H9 (cell line): ENCODE measurements at regions not wholly inside any gene's neighbourhood (a gene's known extent, or its start where the extent isn't known, plus 50 kb on each side); places are given as distances from the start of the nearest gene placed in this dataset.

Source experiments
- DNase-seq: peaks from one replicate; pipeline ENCODE4 v3.0.0-alpha.2; 2017
- H2AFZ ChIP-seq: one replicate; pipeline ENCODE4 v1.6.1; 2013; ENCODE audit warnings: mild to moderate bottlenecking, low read length, control low read depth, moderate library complexity
- H2AK5ac ChIP-seq: 2 replicates; pipeline ENCODE4 v1.6.1; 2013; ENCODE audit warnings: low read length, control low read depth, mixed read lengths; ENCODE audit not compliant: insufficient read length
- H2BK120ac ChIP-seq: one replicate; pipeline ENCODE4 v1.6.1; 2013; ENCODE audit warnings: low read depth, mild to moderate bottlenecking, low read length, control low read depth, inconsistent platforms; ENCODE audit not compliant: poor library complexity, severe bottlenecking
- H2BK12ac ChIP-seq: 2 replicates; pipeline ENCODE4 v1.6.1; 2013; ENCODE audit warnings: low read length, control low read depth, mixed read lengths, low read depth; ENCODE audit not compliant: insufficient read length
- H2BK15ac ChIP-seq: 2 replicates; pipeline ENCODE4 v1.6.1; 2013; ENCODE audit warnings: low read depth, low read length, control low read depth
- H2BK20ac ChIP-seq: one replicate; pipeline ENCODE4 v1.6.1; 2013; ENCODE audit warnings: low read depth, mild to moderate bottlenecking, low read length, control low read depth, inconsistent platforms; ENCODE audit not compliant: poor library complexity, severe bottlenecking
- H2BK5ac ChIP-seq: 2 replicates; pipeline ENCODE4 v1.6.1; 2013; ENCODE audit warnings: low read length, control low read depth, mixed read lengths; ENCODE audit not compliant: insufficient read length
- H3K14ac ChIP-seq: 2 replicates; pipeline ENCODE4 v1.6.1; 2013; ENCODE audit warnings: low read length, control low read depth; ENCODE audit not compliant: insufficient read depth
- H3K18ac ChIP-seq: 2 replicates; pipeline ENCODE4 v1.6.1; 2013; ENCODE audit warnings: low read depth, mild to moderate bottlenecking, mixed read lengths, low read length, control low read depth; ENCODE audit not compliant: insufficient read length
- H3K23ac ChIP-seq: 2 replicates; pipeline ENCODE4 v1.6.1; 2013; ENCODE audit warnings: low read length, control low read depth, mixed read lengths, low read depth; ENCODE audit not compliant: insufficient read length
- H3K23me2 ChIP-seq: 2 replicates; pipeline ENCODE4 v1.6.1; 2013; ENCODE audit warnings: low read depth, mild to moderate bottlenecking, mixed read lengths, low read length, control low read depth; ENCODE audit not compliant: insufficient read length, poor library complexity, severe bottlenecking
- H3K27ac ChIP-seq: 2 replicates; pipeline ENCODE4 v1.5.1; 2013; ENCODE audit warnings: low read length, control low read depth, mixed read lengths, low read depth; ENCODE audit not compliant: insufficient read length
- H3K27me3 ChIP-seq: 2 replicates; pipeline ENCODE4 v1.6.1; 2013; ENCODE audit warnings: low read length, control low read depth, inconsistent platforms; ENCODE audit not compliant: insufficient read depth
- H3K4ac ChIP-seq: 2 replicates; pipeline ENCODE4 v1.6.1; 2013; ENCODE audit warnings: low read depth, mild to moderate bottlenecking, control low read depth, inconsistent platforms, low read length, moderate library complexity
- H3K4me1 ChIP-seq: 2 replicates; pipeline ENCODE4 v1.6.1; 2013; ENCODE audit warnings: low read length, control low read depth, inconsistent platforms; ENCODE audit not compliant: insufficient read depth
- H3K4me2 ChIP-seq: 2 replicates; pipeline ENCODE4 v1.6.1; 2013; ENCODE audit warnings: low read length, control low read depth, mixed read lengths; ENCODE audit not compliant: insufficient read length, insufficient read depth
- H3K56ac ChIP-seq: 2 replicates; pipeline ENCODE4 v1.6.1; 2013; ENCODE audit warnings: low read depth, mild to moderate bottlenecking, mixed read lengths, low read length, control low read depth; ENCODE audit not compliant: insufficient read length
- H3K79me1 ChIP-seq: 2 replicates; pipeline ENCODE4 v1.6.1; 2013; ENCODE audit warnings: low read depth, mild to moderate bottlenecking, moderate library complexity, low read length, control low read depth, inconsistent platforms; ENCODE audit not compliant: insufficient read depth, poor library complexity, severe bottlenecking
- H3K79me2 ChIP-seq: 2 replicates; pipeline ENCODE4 v1.6.1; 2013; ENCODE audit warnings: low read length, control low read depth, inconsistent platforms; ENCODE audit not compliant: insufficient read depth
- H3K9ac ChIP-seq: 2 replicates; pipeline ENCODE4 v1.6.1; 2013; ENCODE audit warnings: low read length, control low read depth, mixed read lengths; ENCODE audit not compliant: insufficient read length; ENCODE audit errors: extremely low read depth
- H3K9me3 ChIP-seq: one replicate; pipeline ENCODE4 v1.6.1; 2013; ENCODE audit warnings: low read depth, low read length, inconsistent platforms; ENCODE audit not compliant: control insufficient read depth
- H3T11ph ChIP-seq: one replicate; pipeline ENCODE4 v1.6.1; 2013; ENCODE audit warnings: mild to moderate bottlenecking, low read length, control low read depth, inconsistent platforms
- H4K20me1 ChIP-seq: one replicate; pipeline ENCODE4 v1.6.1; 2013; ENCODE audit not compliant: control insufficient read depth, insufficient read length, insufficient read depth
- H4K5ac ChIP-seq: 2 replicates; pipeline ENCODE4 v1.6.1; 2013; ENCODE audit warnings: low read depth, mild to moderate bottlenecking, mixed read lengths, low read length, control low read depth; ENCODE audit not compliant: insufficient read length
- H4K8ac ChIP-seq: replicated peaks from 2 replicates; pipeline ENCODE4 v1.6.1; 2013; ENCODE audit warnings: low read length, control low read depth, mixed read lengths, low read depth; ENCODE audit not compliant: insufficient read length
- H4K91ac ChIP-seq: 2 replicates; pipeline ENCODE4 v1.6.1; 2013; ENCODE audit warnings: low read depth, mild to moderate bottlenecking, moderate library complexity, mixed read lengths, low read length, control low read depth; ENCODE audit not compliant: insufficient read length
- H3K27ac Mint-ChIP-seq, 3 experiments: 2 replicates in 2 of 3; 3 replicates in 1 of 3; pipeline ENCODE4 v1.8.0; 2020 to 2021; ENCODE audit warnings: mixed read lengths in 3 of 3, mild to moderate bottlenecking in 1 of 3, moderate library complexity in 1 of 3
- H3K27me3 Mint-ChIP-seq: 2 replicates; pipeline ENCODE4 v1.8.0; 2021; ENCODE audit warnings: low read depth, mild to moderate bottlenecking, moderate library complexity, mixed read lengths
- H3K36me3 Mint-ChIP-seq, 3 experiments: 2 replicates in 2 of 3; 3 replicates in 1 of 3; pipeline ENCODE4 v1.8.0; 2020 to 2021; ENCODE audit warnings: low read depth in 3 of 3, mixed read lengths in 3 of 3; ENCODE audit not compliant: insufficient read depth in 1 of 3
- H3K4me1 Mint-ChIP-seq, 2 experiments: 2 replicates each; pipeline ENCODE4 v1.8.0; 2020; ENCODE audit warnings: mixed read lengths in 2 of 2
- H3K4me3 Mint-ChIP-seq, 2 experiments: 2 replicates in 1 of 2; 3 replicates in 1 of 2; pipeline ENCODE4 v1.8.0; 2020 to 2021; ENCODE audit warnings: mild to moderate bottlenecking in 2 of 2, mixed read lengths in 2 of 2, moderate library complexity in 1 of 2
- H3K9me3 Mint-ChIP-seq, 2 experiments: 2 replicates in 1 of 2; 3 replicates in 1 of 2; pipeline ENCODE4 v1.8.0; 2020; ENCODE audit warnings: mild to moderate bottlenecking in 2 of 2, mixed read lengths in 2 of 2, moderate library complexity in 1 of 2
- CTCF ChIP-seq: fragments of 200-600 bp; sonication (generic); conservative IDR thresholded peaks from 3 replicates; pipeline ENCODE4 v1.8.0; 2021; ENCODE audit warnings: antibody characterized with exemption, mild to moderate bottlenecking
- WGBS: extraction: QIAGEN DNeasy Blood & Tissue Kit; methylation state at CpG from one replicate; pipeline ENCODE4 v1.1.7; 2013; ENCODE audit warnings: missing lambda C conversion rate, low lambda C conversion rate, mixed read lengths; ENCODE audit not compliant: insufficient read length; ENCODE audit errors: extremely low coverage; 5-methylcytosine and 5-hydroxymethylcytosine counted together

GRCh38 chr5:82338771-82339373 lies 60.7 kb upstream of the RPS23 start:
- Histone ChIP-seq H3K56ac (no peak overlapping the region), H3K23ac (no peak overlapping the region), H3K4me2 (no peak overlapping the region), H3K79me1 (no peaks in the 10 kb centered on the region), H3K4ac (no peak overlapping the region), H4K20me1 (no peaks in the 10 kb centered on the region), H3K9ac (no peak overlapping the region), H2BK5ac (no peak overlapping the region), H4K91ac (no peak overlapping the region), H4K8ac (no peak overlapping the region), H3K27me3 (no peaks in the 10 kb centered on the region), H2BK20ac (no peak overlapping the region), H3K14ac (no peak overlapping the region), H3T11ph (no peak overlapping the region), H3K4me1 (no peaks in the 10 kb centered on the region), H3K18ac (no peak overlapping the region), H2AK5ac (no peak overlapping the region), H4K5ac (no peak overlapping the region), H2BK15ac (no peak overlapping the region), H3K23me2 (no peaks in the 10 kb centered on the region), H3K27ac (no peak overlapping the region), H2BK12ac (no peak overlapping the region), H2BK120ac (no peak overlapping the region), H3K9me3 (no peaks in the 10 kb centered on the region), H3K79me2 (no peaks in the 10 kb centered on the region), H2AFZ (peak overlapping the region; percentile 17)
- Mint-ChIP-seq H3K9me3 (no peaks in the 10 kb centered on the region), H3K4me1 (0 out of 4 replicates have a peak, but pooled peaks cover 0 to 4% of the 10 kb centered on the region in 2 experiments), H3K27me3 (no peaks in the 10 kb centered on the region), H3K36me3 (no peaks in the 10 kb centered on the region), H3K4me3 (no peak overlapping the region), H3K27ac (no peak overlapping the region)
- DNase-seq, result no peak
- WGBS, result no CpG with 5 or more reads among the region's 5 CpGs
- TF ChIP-seq CTCF, result no peak
